ENCODE measurements at regions not wholly inside any gene's neighbourhood (a gene's known extent, or its start where the extent isn't known, plus 50 kb on each side); places are given as distances from the start of the nearest gene placed in this dataset.

DNA sequence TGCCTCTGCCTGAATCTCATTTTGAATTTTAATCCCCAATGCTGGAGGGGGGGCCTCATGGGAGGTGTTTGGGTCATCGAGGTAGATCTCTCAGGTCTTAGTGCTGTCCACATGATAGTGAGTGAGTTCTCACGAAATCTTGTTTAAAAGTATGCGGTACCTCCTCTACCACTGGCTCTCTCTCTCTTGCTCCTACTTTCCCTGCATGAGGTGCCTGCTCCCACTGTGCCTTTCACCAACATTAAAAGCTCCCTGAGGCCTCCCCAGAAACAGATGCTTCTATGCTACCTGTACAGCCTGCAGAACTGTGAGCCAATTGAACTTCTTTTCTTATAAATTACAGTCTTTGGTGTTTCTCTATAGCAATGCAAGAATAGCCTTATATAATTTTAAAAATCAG lies 560.7 kb upstream of the CPEB2 start:
- H3K4me1 ChIP-seq: no peaks in the 10 kb centered on the region
- WGBS, 5 donors: 80 to 86% (median 82%) methylated on average over 3 of the region's 3 CpGs
- no peak overlapping the region for H3K27ac ChIP-seq
- DNase-seq: no peak
- H3K4me3 ChIP-seq: no peak overlapping the region
- H3K9me3 ChIP-seq: no peaks in the 10 kb centered on the region
- no peaks in the 10 kb centered on the region for H3K36me3 ChIP-seq
- TF ChIP-seq POLR2AphosphoS5 (IDR thresholded peaks at IDR 0.05): no peak
- TF ChIP-seq, protein P1, sequence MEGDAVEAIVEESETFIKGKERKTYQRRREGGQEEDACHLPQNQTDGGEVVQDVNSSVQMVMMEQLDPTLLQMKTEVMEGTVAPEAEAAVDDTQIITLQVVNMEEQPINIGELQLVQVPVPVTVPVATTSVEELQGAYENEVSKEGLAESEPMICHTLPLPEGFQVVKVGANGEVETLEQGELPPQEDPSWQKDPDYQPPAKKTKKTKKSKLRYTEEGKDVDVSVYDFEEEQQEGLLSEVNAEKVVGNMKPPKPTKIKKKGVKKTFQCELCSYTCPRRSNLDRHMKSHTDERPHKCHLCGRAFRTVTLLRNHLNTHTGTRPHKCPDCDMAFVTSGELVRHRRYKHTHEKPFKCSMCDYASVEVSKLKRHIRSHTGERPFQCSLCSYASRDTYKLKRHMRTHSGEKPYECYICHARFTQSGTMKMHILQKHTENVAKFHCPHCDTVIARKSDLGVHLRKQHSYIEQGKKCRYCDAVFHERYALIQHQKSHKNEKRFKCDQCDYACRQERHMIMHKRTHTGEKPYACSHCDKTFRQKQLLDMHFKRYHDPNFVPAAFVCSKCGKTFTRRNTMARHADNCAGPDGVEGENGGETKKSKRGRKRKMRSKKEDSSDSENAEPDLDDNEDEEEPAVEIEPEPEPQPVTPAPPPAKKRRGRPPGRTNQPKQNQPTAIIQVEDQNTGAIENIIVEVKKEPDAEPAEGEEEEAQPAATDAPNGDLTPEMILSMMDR (IDR thresholded peaks at IDR 0.05 in 8 of 11, conservative IDR thresholded peaks at IDR 0.05 in 3 of 11): no peak
- no peaks in the 10 kb centered on the region for H3K27me3 ChIP-seq (replicated peaks in 1 of 7)
- intact Hi-C loops (cut with DNase I; ENCODE audit: low total_unique reads): no loop called here

DNA sequence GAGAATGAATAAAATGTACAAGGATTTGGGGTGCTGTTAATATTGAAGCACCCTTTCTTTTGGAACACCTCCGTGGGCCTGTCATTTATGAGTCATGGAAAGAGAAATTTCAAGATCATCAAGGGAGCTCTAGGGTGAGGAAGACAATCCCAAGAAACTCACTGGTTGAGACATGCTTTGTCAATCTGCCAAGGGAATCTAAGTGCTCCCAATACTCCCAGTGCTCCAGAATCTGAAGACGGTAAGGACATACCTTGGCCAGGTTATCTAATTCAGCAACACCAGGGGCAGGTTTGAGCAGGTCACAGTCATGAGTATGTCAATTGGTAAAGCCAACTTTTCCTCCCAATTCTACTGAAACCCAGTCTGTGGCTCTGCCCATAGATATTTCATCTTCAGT lies 556.4 kb upstream of the CPEB2 start:
- H3K4me3 ChIP-seq: no peak overlapping the region
- TF ChIP-seq POLR2AphosphoS5 (IDR thresholded peaks at IDR 0.05): no peak
- no peak for TF ChIP-seq POLR2A (IDR thresholded peaks at IDR 0.05)
- TF ChIP-seq, protein P1 (IDR thresholded peaks at IDR 0.05 in 8 of 11, conservative IDR thresholded peaks at IDR 0.05 in 3 of 11): no peak
- intact Hi-C loops (cut with DNase I; ENCODE audit: low total_unique reads): no loop called here

DNA sequence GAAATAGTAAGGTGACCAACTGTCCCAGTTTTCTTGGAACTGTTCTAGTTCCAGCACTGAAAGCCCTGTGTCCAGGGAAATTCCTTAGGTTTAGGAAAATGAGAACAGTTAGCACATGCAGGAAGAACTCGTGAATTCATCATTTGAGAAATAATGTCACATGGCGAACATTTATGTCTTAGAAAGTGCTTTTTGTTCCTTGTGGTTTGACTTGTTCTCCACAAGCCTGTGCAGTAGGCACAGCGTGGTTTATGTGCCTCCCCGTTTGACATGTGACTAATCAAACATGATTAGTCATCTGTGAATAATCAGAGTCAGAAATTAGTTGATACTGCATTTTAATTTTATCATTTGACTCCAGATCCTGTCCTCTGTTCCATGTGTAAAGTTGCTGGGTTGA lies 556.0 kb upstream of the CPEB2 start:
- no peaks in the 10 kb centered on the region for H3K36me3 ChIP-seq
- no peak for TF ChIP-seq POLR2AphosphoS5 (IDR thresholded peaks at IDR 0.05)
- TF ChIP-seq POLR2A (IDR thresholded peaks at IDR 0.05): no peak
- TF ChIP-seq, protein P1 (IDR thresholded peaks at IDR 0.05 in 8 of 11, conservative IDR thresholded peaks at IDR 0.05 in 3 of 11): no peak
- H3K4me1 ChIP-seq: no peaks in the 10 kb centered on the region
- H3K9me3 ChIP-seq: no peaks in the 10 kb centered on the region
- no peak for DNase-seq
- 31 to 40% (median 34%) methylated on average over 4 of the region's 4 CpGs for WGBS, 5 donors
- no peak overlapping the region for H3K4me3 ChIP-seq
- H3K27me3 ChIP-seq (replicated peaks in 1 of 7): no peaks in the 10 kb centered on the region
- intact Hi-C loops (cut with DNase I; ENCODE audit: low total_unique reads): no loop called here
- H3K27ac ChIP-seq: no peak overlapping the region

More for the DNA sequence above, 556.4 kb upstream of the CPEB2 start:
- H3K9me3 ChIP-seq: no peaks in the 10 kb centered on the region
- no peaks in the 10 kb centered on the region for H3K27me3 ChIP-seq (replicated peaks in 1 of 7)
- H3K4me1 ChIP-seq: no peaks in the 10 kb centered on the region
- no peak overlapping the region for H3K27ac ChIP-seq
- H3K36me3 ChIP-seq: no peaks in the 10 kb centered on the region
- 82 to 98% (median 88%) methylated on average over 2 of the region's 2 CpGs for WGBS, 5 donors
- DNase-seq: no peak

DNA sequence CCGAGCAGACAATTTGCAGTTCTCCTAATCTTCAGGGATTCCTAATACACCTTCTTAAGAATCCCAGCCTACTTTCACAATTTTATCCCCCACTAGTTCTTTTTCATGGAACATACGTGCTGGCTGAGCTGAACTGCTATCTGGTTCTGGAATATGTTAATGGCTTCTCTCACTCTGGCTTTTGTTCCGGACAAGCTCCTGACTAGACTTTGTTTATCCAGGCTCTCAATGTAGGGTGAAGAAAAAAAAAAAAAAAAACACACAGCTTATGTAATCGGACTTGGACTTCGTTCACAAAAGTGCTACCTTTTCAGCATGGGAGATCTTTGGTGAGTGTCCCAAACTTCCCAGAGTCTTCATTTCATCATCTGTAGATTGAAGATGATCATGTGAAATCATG lies 555.4 kb upstream of the CPEB2 start:
- H3K27ac ChIP-seq: no peak overlapping the region
- TF ChIP-seq, protein P1 (IDR thresholded peaks at IDR 0.05 in 8 of 11, conservative IDR thresholded peaks at IDR 0.05 in 3 of 11): no peak
- TF ChIP-seq POLR2A (IDR thresholded peaks at IDR 0.05) (no peak), POLR2AphosphoS5 (IDR thresholded peaks at IDR 0.05) (no peak)
- H3K4me1 ChIP-seq: no peaks in the 10 kb centered on the region
- H3K36me3 ChIP-seq: no peaks in the 10 kb centered on the region
- intact Hi-C loops (cut with DNase I; ENCODE audit: low total_unique reads): no loop called here
- H3K27me3 ChIP-seq (replicated peaks in 1 of 7): no peaks in the 10 kb centered on the region
- 73 to 82% (median 78%) methylated on average over 5 of the region's 5 CpGs for WGBS, 5 donors
- no peak for DNase-seq
- no peak overlapping the region for H3K4me3 ChIP-seq
- H3K9me3 ChIP-seq: no peaks in the 10 kb centered on the region

All from spleen (tissue), 11 donors.